ENCODE measurements at regions not wholly inside any gene's neighbourhood (a gene's known extent, or its start where the extent isn't known, plus 50 kb on each side); places are given as distances from the start of the nearest gene placed in this dataset.

DNA sequence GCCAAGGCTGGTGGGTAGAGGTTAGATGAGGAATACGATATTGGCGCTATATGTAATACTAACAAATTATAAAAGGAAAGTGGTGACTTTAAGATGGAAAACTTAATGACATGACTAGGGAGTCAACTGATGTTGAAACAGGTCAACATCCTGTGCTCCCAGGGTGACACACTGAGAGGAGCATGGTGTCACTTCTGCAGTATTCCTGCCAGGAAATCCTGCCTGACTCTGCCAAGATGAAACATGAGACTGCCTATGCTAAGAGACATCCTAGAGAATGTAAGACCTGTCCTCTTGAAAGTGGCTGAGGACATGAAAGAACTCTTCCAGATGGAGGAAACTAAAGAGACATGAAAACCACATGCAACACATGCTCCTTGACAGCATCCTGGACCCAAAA, 65.0 kb upstream of the KCND3 start:
- no peak for TF ChIP-seq POLR2A (IDR thresholded peaks at IDR 0.05)
- TF ChIP-seq, protein P1, sequence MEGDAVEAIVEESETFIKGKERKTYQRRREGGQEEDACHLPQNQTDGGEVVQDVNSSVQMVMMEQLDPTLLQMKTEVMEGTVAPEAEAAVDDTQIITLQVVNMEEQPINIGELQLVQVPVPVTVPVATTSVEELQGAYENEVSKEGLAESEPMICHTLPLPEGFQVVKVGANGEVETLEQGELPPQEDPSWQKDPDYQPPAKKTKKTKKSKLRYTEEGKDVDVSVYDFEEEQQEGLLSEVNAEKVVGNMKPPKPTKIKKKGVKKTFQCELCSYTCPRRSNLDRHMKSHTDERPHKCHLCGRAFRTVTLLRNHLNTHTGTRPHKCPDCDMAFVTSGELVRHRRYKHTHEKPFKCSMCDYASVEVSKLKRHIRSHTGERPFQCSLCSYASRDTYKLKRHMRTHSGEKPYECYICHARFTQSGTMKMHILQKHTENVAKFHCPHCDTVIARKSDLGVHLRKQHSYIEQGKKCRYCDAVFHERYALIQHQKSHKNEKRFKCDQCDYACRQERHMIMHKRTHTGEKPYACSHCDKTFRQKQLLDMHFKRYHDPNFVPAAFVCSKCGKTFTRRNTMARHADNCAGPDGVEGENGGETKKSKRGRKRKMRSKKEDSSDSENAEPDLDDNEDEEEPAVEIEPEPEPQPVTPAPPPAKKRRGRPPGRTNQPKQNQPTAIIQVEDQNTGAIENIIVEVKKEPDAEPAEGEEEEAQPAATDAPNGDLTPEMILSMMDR (IDR thresholded peaks at IDR 0.05): no peak
- TF ChIP-seq EP300 (IDR thresholded peaks at IDR 0.05): no peak
- TF ChIP-seq POLR2AphosphoS5 (IDR thresholded peaks at IDR 0.05): no peak
- no peaks in the 10 kb centered on the region for H3K9me3 ChIP-seq
- 90% methylated on average over 2 of the region's 2 CpGs for WGBS
- H3K36me3 ChIP-seq: no peaks in the 10 kb centered on the region
- H3K4me3 ChIP-seq: no peak overlapping the region
- peaks cover 9% of the 10 kb centered on the region for H3K4me1 ChIP-seq
- H3K27me3 ChIP-seq: no peaks in the 10 kb centered on the region
- no peak for DNase-seq (ENCODE audit: low spot score in 2 of 2)
- H3K27ac ChIP-seq: no peak overlapping the region

- no peaks in the 10 kb centered on the region for H3K36me3 ChIP-seq
- H3K9me3 ChIP-seq: no peaks in the 10 kb centered on the region
- H3K4me1 ChIP-seq: peaks cover 20% of the 10 kb centered on the region
- TF ChIP-seq POLR2AphosphoS5 (IDR thresholded peaks at IDR 0.05): no peak
- TF ChIP-seq, protein P1 (IDR thresholded peaks at IDR 0.05): no peak
- no peak for TF ChIP-seq EP300 (IDR thresholded peaks at IDR 0.05)
- no peak for TF ChIP-seq POLR2A (IDR thresholded peaks at IDR 0.05)
- 65% methylated on average over 5 of the region's 5 CpGs for WGBS
- DNase-seq (ENCODE audit: low spot score in 2 of 2): no peak
- H3K4me3 ChIP-seq: no peak overlapping the region
- peaks cover 3% of the 10 kb centered on the region for H3K27me3 ChIP-seq
- no peak overlapping the region for H3K27ac ChIP-seq
Observed at GRCh38 chr1:112056354-112056753, 66.9 kb upstream of the KCND3 start.

- peaks cover 25% of the 10 kb centered on the region for H3K4me1 ChIP-seq
- TF ChIP-seq, protein P1 (IDR thresholded peaks at IDR 0.05): no peak
- TF ChIP-seq EP300 (IDR thresholded peaks at IDR 0.05): no peak
- no peak for TF ChIP-seq POLR2A (IDR thresholded peaks at IDR 0.05)
- no peak for TF ChIP-seq POLR2AphosphoS5 (IDR thresholded peaks at IDR 0.05)
- no peak overlapping the region for H3K4me3 ChIP-seq
- no peaks in the 10 kb centered on the region for H3K9me3 ChIP-seq
- no peaks in the 10 kb centered on the region for H3K36me3 ChIP-seq
- DNase-seq (ENCODE audit: low spot score in 2 of 2): no peak
- WGBS: 55% methylated on average over 5 of the region's 5 CpGs
- peaks cover 5% of the 10 kb centered on the region for H3K27me3 ChIP-seq
- no peak overlapping the region for H3K27ac ChIP-seq
Observed at GRCh38 chr1:112057736-112058135, 68.3 kb upstream of the KCND3 start.

DNA sequence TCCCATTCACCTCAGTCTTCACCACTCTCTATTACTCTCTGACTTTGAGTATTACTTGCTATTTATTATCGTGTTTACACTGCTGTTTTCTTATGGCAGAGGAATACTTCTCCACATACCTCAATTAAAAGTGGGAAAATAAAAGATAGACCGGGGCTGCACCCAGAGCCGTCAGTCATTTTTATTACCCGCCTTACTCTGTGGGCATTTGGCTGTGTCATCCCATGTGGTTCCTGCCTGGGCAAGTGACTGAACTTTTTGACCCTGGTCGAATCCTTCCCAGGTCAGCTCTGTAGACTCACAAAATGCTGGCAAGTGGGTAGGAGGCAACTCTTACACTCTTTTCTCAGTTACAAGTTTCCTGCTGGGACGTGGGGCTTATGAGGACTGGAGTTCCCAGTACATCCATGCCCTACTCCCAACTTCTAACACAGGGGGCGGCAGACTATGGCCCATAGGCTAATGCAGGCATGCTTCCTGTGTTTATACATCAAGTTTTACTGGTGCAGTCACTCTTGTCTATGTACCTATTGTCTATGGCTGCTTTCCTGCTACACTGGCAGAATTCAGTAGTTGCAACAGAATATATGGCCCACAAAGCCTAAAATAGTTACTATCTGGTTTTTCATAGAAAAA, 69.5 kb upstream of the KCND3 start:
- 48% methylated on average over 7 of the region's 7 CpGs for WGBS
- no peaks in the 10 kb centered on the region for H3K36me3 ChIP-seq
- H3K9me3 ChIP-seq: no peaks in the 10 kb centered on the region
- TF ChIP-seq EP300 (IDR thresholded peaks at IDR 0.05) (no peak), POLR2AphosphoS5 (IDR thresholded peaks at IDR 0.05) (no peak), POLR2A (IDR thresholded peaks at IDR 0.05) (no peak)
- TF ChIP-seq, protein P1 (IDR thresholded peaks at IDR 0.05): no peak
- no peak overlapping the region for H3K4me3 ChIP-seq
- H3K27me3 ChIP-seq: peaks cover 5% of the 10 kb centered on the region
- H3K4me1 ChIP-seq: peaks cover 25% of the 10 kb centered on the region
- no peak for DNase-seq (ENCODE audit: low spot score in 2 of 2)
- H3K27ac ChIP-seq: no peak overlapping the region

GRCh38 chr1:112059679-112060078, 70.2 kb upstream of the KCND3 start:
- H3K27ac ChIP-seq: no peak overlapping the region
- DNase-seq (ENCODE audit: low spot score in 2 of 2): no peak
- peaks cover 5% of the 10 kb centered on the region for H3K27me3 ChIP-seq
- 74% methylated on average over 5 of the region's 6 CpGs for WGBS
- peaks cover 25% of the 10 kb centered on the region for H3K4me1 ChIP-seq
- H3K4me3 ChIP-seq: no peak overlapping the region
- H3K9me3 ChIP-seq: no peaks in the 10 kb centered on the region
- H3K36me3 ChIP-seq: no peaks in the 10 kb centered on the region
- TF ChIP-seq EP300 (IDR thresholded peaks at IDR 0.05): no peak
- TF ChIP-seq, protein P1 (IDR thresholded peaks at IDR 0.05): no peak
- TF ChIP-seq POLR2A (IDR thresholded peaks at IDR 0.05): no peak
- no peak for TF ChIP-seq POLR2AphosphoS5 (IDR thresholded peaks at IDR 0.05)

Data from suprapubic skin (tissue), 4 donors.